ENCODE measurements at regions not wholly inside any gene's neighbourhood (a gene's known extent, or its start where the extent isn't known, plus 50 kb on each side); places are given as distances from the start of the nearest gene placed in this dataset.

DNA sequence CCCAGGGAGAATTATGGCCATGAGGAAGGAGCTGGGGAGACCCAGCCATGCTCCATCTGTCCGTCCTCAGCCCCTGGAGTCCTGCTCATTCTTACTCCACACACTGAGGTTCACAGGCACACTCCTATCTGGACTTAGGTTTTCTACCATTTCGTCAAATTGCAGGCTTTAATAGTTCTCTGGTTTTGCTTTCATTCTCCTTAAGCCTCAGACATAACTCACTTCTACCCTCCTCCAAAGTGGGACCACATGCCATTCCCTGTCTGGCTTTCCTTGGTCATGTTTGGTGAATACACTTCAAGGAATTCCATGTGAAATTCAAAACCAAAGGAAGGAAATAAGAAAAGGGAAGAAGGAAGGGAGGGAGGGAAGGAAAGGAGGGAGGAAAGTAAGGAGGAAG lies 115.7 kb downstream of the CMPK2 start:
- intact Hi-C loops (cut with DNase I; ENCODE audit: low total_unique reads): no loop called here
- H3K9me3 ChIP-seq: no peaks in the 10 kb centered on the region
- peaks cover 0 to 6% (median 0%) of the 10 kb centered on the region in 3 donors for H3K27me3 ChIP-seq
- H3K4me3 ChIP-seq: no peak overlapping the region
- no peak overlapping the region for H3K27ac ChIP-seq
- DNase-seq: no peak
- TF ChIP-seq POLR2A (IDR thresholded peaks at IDR 0.05) (no peak), POLR2AphosphoS5 (IDR thresholded peaks at IDR 0.05) (no peak), EP300 (IDR thresholded peaks at IDR 0.05) (no peak)
- TF ChIP-seq, protein P1, sequence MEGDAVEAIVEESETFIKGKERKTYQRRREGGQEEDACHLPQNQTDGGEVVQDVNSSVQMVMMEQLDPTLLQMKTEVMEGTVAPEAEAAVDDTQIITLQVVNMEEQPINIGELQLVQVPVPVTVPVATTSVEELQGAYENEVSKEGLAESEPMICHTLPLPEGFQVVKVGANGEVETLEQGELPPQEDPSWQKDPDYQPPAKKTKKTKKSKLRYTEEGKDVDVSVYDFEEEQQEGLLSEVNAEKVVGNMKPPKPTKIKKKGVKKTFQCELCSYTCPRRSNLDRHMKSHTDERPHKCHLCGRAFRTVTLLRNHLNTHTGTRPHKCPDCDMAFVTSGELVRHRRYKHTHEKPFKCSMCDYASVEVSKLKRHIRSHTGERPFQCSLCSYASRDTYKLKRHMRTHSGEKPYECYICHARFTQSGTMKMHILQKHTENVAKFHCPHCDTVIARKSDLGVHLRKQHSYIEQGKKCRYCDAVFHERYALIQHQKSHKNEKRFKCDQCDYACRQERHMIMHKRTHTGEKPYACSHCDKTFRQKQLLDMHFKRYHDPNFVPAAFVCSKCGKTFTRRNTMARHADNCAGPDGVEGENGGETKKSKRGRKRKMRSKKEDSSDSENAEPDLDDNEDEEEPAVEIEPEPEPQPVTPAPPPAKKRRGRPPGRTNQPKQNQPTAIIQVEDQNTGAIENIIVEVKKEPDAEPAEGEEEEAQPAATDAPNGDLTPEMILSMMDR (IDR thresholded peaks at IDR 0.05): no peak
- H3K4me1 ChIP-seq: peaks cover 0 to 16% (median 3%) of the 10 kb centered on the region in 4 donors
- 61 to 85% (median 66%) methylated on average over 2 of the region's 2 CpGs for WGBS, 5 donors
- no peaks in the 10 kb centered on the region for H3K36me3 ChIP-seq

DNA sequence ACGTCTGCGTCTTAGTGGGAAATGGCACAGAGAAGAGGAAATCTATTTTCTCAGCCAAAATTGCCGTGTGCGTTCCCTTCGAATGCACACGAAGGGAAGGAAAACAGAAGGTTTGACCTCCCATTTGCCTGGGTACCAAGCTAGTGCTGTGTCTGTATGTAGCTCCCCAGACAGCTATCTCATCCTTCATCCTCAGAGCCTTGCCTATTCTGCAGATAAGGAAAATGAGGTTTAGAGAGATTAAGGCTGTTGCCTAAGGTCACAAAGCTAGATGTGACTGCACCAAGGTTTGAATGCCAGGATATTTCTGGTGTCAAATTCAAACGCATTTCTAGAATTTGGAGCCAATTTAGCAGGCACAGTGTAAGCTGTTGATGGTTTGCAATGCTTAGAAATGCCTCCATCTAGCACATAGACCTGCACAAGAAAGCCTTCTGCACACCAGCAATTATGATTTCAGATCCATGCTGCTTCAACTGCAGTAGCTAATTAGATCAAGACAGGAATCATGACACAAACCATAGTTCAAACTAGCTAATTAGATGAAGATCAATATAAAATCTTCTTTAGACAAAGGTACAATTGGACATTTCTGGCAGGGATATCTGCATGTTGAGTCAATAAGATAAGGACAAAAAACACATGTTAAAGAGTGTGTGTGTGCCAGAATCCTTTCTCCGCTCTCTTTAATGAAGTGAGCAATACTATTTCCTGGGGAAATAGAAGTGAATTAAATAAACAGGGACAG lies 115.1 kb downstream of the CMPK2 start:
- Histone ChIP-seq H3K27ac (no peak overlapping the region), H3K27me3 (peaks cover 0 to 6% (median 0%) of the 10 kb centered on the region in 3 donors), H3K4me3 (no peak overlapping the region), H3K4me1 (peaks cover 0 to 16% (median 3%) of the 10 kb centered on the region in 4 donors), H3K36me3 (no peaks in the 10 kb centered on the region), H3K9me3 (no peaks in the 10 kb centered on the region)
- 51 to 53% (median 52%) methylated on average over 8 of the region's 8 CpGs for WGBS, 5 donors
- TF ChIP-seq, protein P1 (IDR thresholded peaks at IDR 0.05): no peak
- TF ChIP-seq EP300 (IDR thresholded peaks at IDR 0.05) (no peak), POLR2AphosphoS5 (IDR thresholded peaks at IDR 0.05) (no peak), POLR2A (IDR thresholded peaks at IDR 0.05) (no peak)
- DNase-seq: peak in 1 of 2 donors; percentile 44
- intact Hi-C loops (cut with DNase I; ENCODE audit: low total_unique reads): no loop called here

DNA sequence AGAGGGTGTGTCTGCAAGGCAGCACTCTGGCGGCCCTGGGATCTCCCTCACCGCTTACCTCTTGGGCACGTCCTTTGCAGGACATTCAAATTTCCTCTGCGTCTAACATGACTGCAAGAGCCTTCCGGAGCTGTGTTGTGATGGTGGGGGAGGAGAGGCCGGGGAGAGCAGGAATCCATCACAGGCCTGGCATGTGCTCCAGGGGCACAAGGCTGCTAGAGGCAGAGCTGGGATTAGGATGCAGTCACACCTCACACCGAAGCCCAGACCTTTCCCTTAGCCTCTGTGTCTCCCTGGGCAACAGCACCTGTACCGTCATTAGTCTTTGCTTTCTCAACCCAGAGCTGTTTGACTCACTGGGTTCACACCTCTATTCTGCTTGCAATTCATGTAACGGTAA lies 111.3 kb downstream of the CMPK2 start:
- WGBS, 5 donors: 44 to 60% (median 48%) methylated on average over 9 of the region's 9 CpGs
- TF ChIP-seq POLR2AphosphoS5 (IDR thresholded peaks at IDR 0.05) (no peak), EP300 (IDR thresholded peaks at IDR 0.05) (no peak), POLR2A (IDR thresholded peaks at IDR 0.05) (no peak)
- TF ChIP-seq, protein P1 (IDR thresholded peaks at IDR 0.05): no peak
- no peaks in the 10 kb centered on the region for H3K9me3 ChIP-seq
- no peak overlapping the region for H3K27ac ChIP-seq
- peaks cover 0 to 6% (median 0%) of the 10 kb centered on the region in 3 donors for H3K27me3 ChIP-seq
- H3K4me1 ChIP-seq: peaks cover 0 to 12% (median 3%) of the 10 kb centered on the region in 4 donors
- no peaks in the 10 kb centered on the region for H3K36me3 ChIP-seq
- no peak overlapping the region for H3K4me3 ChIP-seq
- DNase-seq: peak in 1 of 2 donors; percentile 36
- intact Hi-C loops (cut with DNase I; ENCODE audit: low total_unique reads): no loop called here

DNA sequence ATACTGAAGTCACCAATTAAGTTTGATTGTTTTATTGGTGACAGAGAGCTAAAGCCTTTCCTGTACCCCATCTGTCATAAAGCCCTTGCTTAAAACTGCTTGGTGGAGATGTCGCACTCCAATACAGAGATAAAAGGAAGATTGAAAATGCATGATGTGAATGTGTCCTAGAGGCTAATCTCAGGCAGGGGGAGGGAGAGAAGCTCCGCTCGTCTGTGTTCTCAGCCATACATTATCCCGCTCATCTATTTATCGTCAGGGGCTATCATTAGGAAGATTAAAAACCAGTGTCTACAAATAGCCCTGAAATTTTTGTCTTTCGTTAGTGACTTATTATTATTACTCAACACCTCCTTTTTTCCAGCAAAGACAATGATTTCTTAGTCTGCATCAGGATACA lies 110.3 kb downstream of the CMPK2 start:
- DNase-seq: no peak
- no peak for TF ChIP-seq EP300 (IDR thresholded peaks at IDR 0.05)
- TF ChIP-seq POLR2AphosphoS5 (IDR thresholded peaks at IDR 0.05): no peak
- TF ChIP-seq, protein P1 (IDR thresholded peaks at IDR 0.05): no peak
- TF ChIP-seq POLR2A (IDR thresholded peaks at IDR 0.05): no peak
- intact Hi-C loops (cut with DNase I; ENCODE audit: low total_unique reads): no loop called here
- H3K36me3 ChIP-seq: no peaks in the 10 kb centered on the region
- 92 to 96% (median 95%) methylated on average over 6 of the region's 6 CpGs for WGBS, 5 donors
- no peaks in the 10 kb centered on the region for H3K9me3 ChIP-seq
- H3K4me1 ChIP-seq: peaks cover 0 to 3% (median under 1%) of the 10 kb centered on the region in 4 donors
- H3K4me3 ChIP-seq: no peak overlapping the region
- H3K27ac ChIP-seq: no peak overlapping the region
- peaks cover 0 to 6% (median 0%) of the 10 kb centered on the region in 3 donors for H3K27me3 ChIP-seq
